Psoas muscle (tissue), 7 donors: ENCODE measurements at regions not wholly inside any gene's neighbourhood (a gene's known extent, or its start where the extent isn't known, plus 50 kb on each side); places are given as distances from the start of the nearest gene placed in this dataset.

Experiments
- ATAC-seq, 4 donors: fragments of 200-7000 bp; cut with Tn5 transposase; one replicate each; pipeline ENCODE4 v1.9.1; 2020; ENCODE audit warnings: moderate library complexity in 3 of 4, mild to moderate bottlenecking in 2 of 4
- DNase-seq, 2 donors: peaks; one replicate each; pipeline ENCODE4 v3.0.0-alpha.2; 2020
- H3K27ac ChIP-seq: fragments of 200-600 bp; one replicate; pipeline ENCODE4 v1.8.0; 2022
- H3K27me3 ChIP-seq, 3 donors: fragments of 200-600 bp in 1 of 3; one replicate each; pipeline versions ENCODE4 v1.6.1 to v1.8.0; 2013 to 2022; ENCODE audit warnings: low read length in 2 of 3, mild to moderate bottlenecking in 2 of 3, moderate library complexity in 1 of 3; ENCODE audit not compliant: insufficient read depth in 3 of 3
- H3K36me3 ChIP-seq, 2 donors: fragments of 200-600 bp in 1 of 2; one replicate each; pipeline versions ENCODE4 v1.6.1 to v1.8.0; 2013 to 2022; ENCODE audit warnings: low read depth in 1 of 2, mild to moderate bottlenecking in 1 of 2, moderate library complexity in 1 of 2; ENCODE audit not compliant: insufficient read depth in 1 of 2
- H3K4me1 ChIP-seq: fragments of 200-600 bp; one replicate; pipeline ENCODE4 v1.8.0; 2022
- H3K4me3 ChIP-seq: fragments of 200-600 bp; one replicate; pipeline ENCODE4 v1.8.0; 2022; ENCODE audit warnings: mild to moderate bottlenecking
- H3K9me3 ChIP-seq: fragments of 200-600 bp; one replicate; pipeline ENCODE4 v1.8.0; 2022
- CTCF ChIP-seq: fragments of 200-600 bp; IDR thresholded peaks from one replicate; pipeline ENCODE4 v1.8.0; 2022; ENCODE audit warnings: antibody characterized with exemption
- WGBS, 3 donors: extraction: QIAGEN DNeasy Blood & Tissue Kit; methylation state at CpG; one replicate each; pipeline versions ENCODE4 v1.1.6 to v1.1.7; 2013; 5-methylcytosine and 5-hydroxymethylcytosine counted together
- intact Hi-C, 2 donors: fragments of 100-400 bp; cut with DNase I; formaldehyde crosslinking; loops; one replicate each; pipeline versions ENCODE4 v1.11.0 to v1.14.2; 2022
- donor health status: healthy with polysubstance abuse.
- donor health status: DM: no; HTN: no; CAD: no; lungs with moderate emphysema.
- donor health status: Bipolar disorder and iron deficiency.
- donor health status: healthy.
- donor health status: DM: yes; HTN: yes; CAD: no.
- donor health status: DM: no; HTN: no; CAD: no.
- donor health status: DM: yes; HTN: yes; CAD: no.

GRCh38 chr6:71608646-71609045 is 277.7 kb upstream of the RIMS1 start:
- ATAC-seq (no peak), DNase-seq (no peak)
- no peaks in the 10 kb centered on the region for H3K36me3 ChIP-seq
- no peak overlapping the region for H3K27ac ChIP-seq
- no peak for TF ChIP-seq CTCF
- 93 to 97% (median 93%) methylated on average over 1 of the region's 1 CpG for WGBS, 3 donors
- intact Hi-C loops, result no loop called here
- H3K9me3 ChIP-seq, result no peaks in the 10 kb centered on the region
- no peaks in the 10 kb centered on the region for H3K4me1 ChIP-seq
- no peaks in the 10 kb centered on the region for H3K27me3 ChIP-seq
- H3K4me3 ChIP-seq, result no peak overlapping the region

- intact Hi-C loops, result no loop called here
- H3K4me3 ChIP-seq, result no peak overlapping the region
- no peaks in the 10 kb centered on the region for H3K9me3 ChIP-seq
- no peaks in the 10 kb centered on the region for H3K4me1 ChIP-seq
- no peaks in the 10 kb centered on the region for H3K27me3 ChIP-seq
- no peak for ATAC-seq
- no peak for TF ChIP-seq CTCF
- H3K36me3 ChIP-seq, result no peaks in the 10 kb centered on the region
- 55 to 71% (median 55%) methylated on average over 4 of the region's 4 CpGs for WGBS, 3 donors
- H3K27ac ChIP-seq, result no peak overlapping the region
- DNase-seq, result no peak
Observed at GRCh38 chr6:71619836-71620235, 266.5 kb upstream of the RIMS1 start.

- no peak overlapping the region for H3K4me3 ChIP-seq
- no peak overlapping the region for H3K27ac ChIP-seq
- WGBS, 3 donors, result 51 to 54% (median 53%) methylated on average over 3 of the region's 3 CpGs
- no peaks in the 10 kb centered on the region for H3K36me3 ChIP-seq
- DNase-seq (no peak), ATAC-seq (no peak)
- no peak for TF ChIP-seq CTCF
- no peaks in the 10 kb centered on the region for H3K27me3 ChIP-seq
- no peaks in the 10 kb centered on the region for H3K9me3 ChIP-seq
- no peaks in the 10 kb centered on the region for H3K4me1 ChIP-seq
- intact Hi-C loops, result no loop called here
Observed at GRCh38 chr6:71621918-71622519, 264.3 kb upstream of the RIMS1 start.

- H3K4me3 ChIP-seq, result no peak overlapping the region
- no peaks in the 10 kb centered on the region for H3K27me3 ChIP-seq
- no peaks in the 10 kb centered on the region for H3K36me3 ChIP-seq
- TF ChIP-seq CTCF, result no peak
- intact Hi-C loops, result no loop called here
- no peaks in the 10 kb centered on the region for H3K9me3 ChIP-seq
- WGBS, 3 donors, result 65 to 82% (median 72%) methylated on average over 2 of the region's 2 CpGs
- ATAC-seq (no peak), DNase-seq (no peak)
- H3K27ac ChIP-seq, result no peak overlapping the region
- no peaks in the 10 kb centered on the region for H3K4me1 ChIP-seq
Observed at GRCh38 chr6:71642120-71642519, 244.2 kb upstream of the RIMS1 start.

- Histone ChIP-seq H3K9me3 (no peaks in the 10 kb centered on the region), H3K4me3 (no peak overlapping the region), H3K4me1 (no peaks in the 10 kb centered on the region), H3K36me3 (no peaks in the 10 kb centered on the region), H3K27me3 (no peaks in the 10 kb centered on the region), H3K27ac (no peak overlapping the region)
- DNase-seq (no peak), ATAC-seq (no peak)
- TF ChIP-seq CTCF, result no peak
- 94 to 96% (median 96%) methylated on average over 4 of the region's 4 CpGs for WGBS, 3 donors
- intact Hi-C loops, result no loop called here
Observed at GRCh38 chr6:71642793-71643192, 243.6 kb upstream of the RIMS1 start.
